ENCODE measurements at regions not wholly inside any gene's neighbourhood (a gene's known extent, or its start where the extent isn't known, plus 50 kb on each side); places are given as distances from the start of the nearest gene placed in this dataset.

DNA sequence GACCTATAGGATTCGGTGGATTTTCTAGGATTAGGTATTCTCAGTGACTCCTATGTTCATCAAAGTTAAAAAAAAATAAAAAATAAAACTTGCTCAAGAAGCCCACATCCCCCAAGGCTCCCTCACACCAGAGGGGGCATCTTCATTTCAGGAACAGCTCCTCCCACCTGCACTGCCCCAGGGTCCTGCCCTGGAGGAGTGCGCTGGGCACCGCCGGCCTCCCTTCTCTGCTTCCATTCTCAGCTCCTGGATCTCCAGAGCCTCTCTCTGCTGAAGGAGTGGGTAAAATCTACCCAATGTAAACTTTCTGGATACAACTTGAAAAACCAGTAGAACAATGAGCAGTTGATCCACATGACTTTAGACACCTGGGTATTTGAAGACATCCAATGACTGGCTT, 359.8 kb upstream of the IRX4 start:
- Histone ChIP-seq H3K4me3 (no peak overlapping the region), H3K27ac (no peak overlapping the region), H3K4me1 (no peaks in the 10 kb centered on the region), H3K36me3 (no peaks in the 10 kb centered on the region), H3K27me3 (replicated peaks in 1 of 7) (no peaks in the 10 kb centered on the region), H3K9me3 (peaks cover 0 to 8% (median 0%) of the 10 kb centered on the region in 8 donors)
- TF ChIP-seq POLR2A (IDR thresholded peaks at IDR 0.05) = no peak
- TF ChIP-seq POLR2AphosphoS5 (IDR thresholded peaks at IDR 0.05) = no peak
- TF ChIP-seq, protein P1, sequence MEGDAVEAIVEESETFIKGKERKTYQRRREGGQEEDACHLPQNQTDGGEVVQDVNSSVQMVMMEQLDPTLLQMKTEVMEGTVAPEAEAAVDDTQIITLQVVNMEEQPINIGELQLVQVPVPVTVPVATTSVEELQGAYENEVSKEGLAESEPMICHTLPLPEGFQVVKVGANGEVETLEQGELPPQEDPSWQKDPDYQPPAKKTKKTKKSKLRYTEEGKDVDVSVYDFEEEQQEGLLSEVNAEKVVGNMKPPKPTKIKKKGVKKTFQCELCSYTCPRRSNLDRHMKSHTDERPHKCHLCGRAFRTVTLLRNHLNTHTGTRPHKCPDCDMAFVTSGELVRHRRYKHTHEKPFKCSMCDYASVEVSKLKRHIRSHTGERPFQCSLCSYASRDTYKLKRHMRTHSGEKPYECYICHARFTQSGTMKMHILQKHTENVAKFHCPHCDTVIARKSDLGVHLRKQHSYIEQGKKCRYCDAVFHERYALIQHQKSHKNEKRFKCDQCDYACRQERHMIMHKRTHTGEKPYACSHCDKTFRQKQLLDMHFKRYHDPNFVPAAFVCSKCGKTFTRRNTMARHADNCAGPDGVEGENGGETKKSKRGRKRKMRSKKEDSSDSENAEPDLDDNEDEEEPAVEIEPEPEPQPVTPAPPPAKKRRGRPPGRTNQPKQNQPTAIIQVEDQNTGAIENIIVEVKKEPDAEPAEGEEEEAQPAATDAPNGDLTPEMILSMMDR (IDR thresholded peaks at IDR 0.05 in 8 of 11, conservative IDR thresholded peaks at IDR 0.05 in 3 of 11) = no peak
- intact Hi-C loops (cut with DNase I; ENCODE audit: low total_unique reads) = no loop called here
- no peak for DNase-seq
- 84 to 94% (median 88%) methylated on average over 4 of the region's 4 CpGs for WGBS, 5 donors

DNA sequence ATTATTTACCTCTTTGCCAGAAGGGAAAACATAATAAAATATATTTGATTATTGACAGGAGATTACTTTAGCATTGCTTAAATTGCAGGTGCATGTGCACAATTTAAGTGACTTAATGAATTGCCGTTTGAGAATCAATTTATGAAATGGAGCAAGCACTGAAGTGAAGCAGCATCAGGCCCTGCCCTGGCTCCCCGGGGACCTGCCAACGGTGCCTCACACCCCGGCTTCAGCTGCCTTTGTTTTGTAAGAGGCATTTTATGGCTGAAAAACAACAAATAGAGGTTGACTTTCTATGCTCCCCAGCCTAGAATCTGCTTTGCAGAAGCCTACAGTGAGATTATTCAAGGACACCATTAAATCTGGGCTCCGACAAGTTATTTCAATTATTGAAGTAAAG, 359.1 kb upstream of the IRX4 start:
- no peak overlapping the region for H3K27ac ChIP-seq
- intact Hi-C loops (cut with DNase I; ENCODE audit: low total_unique reads) = no loop called here
- H3K36me3 ChIP-seq = no peaks in the 10 kb centered on the region
- peaks cover 0 to 9% (median 3%) of the 10 kb centered on the region in 8 donors for H3K9me3 ChIP-seq
- 67 to 77% (median 74%) methylated on average over 5 of the region's 5 CpGs for WGBS, 5 donors
- TF ChIP-seq, protein P1 (IDR thresholded peaks at IDR 0.05 in 8 of 11, conservative IDR thresholded peaks at IDR 0.05 in 3 of 11) = no peak
- no peak for TF ChIP-seq POLR2A (IDR thresholded peaks at IDR 0.05)
- TF ChIP-seq POLR2AphosphoS5 (IDR thresholded peaks at IDR 0.05) = no peak
- H3K4me1 ChIP-seq = no peaks in the 10 kb centered on the region
- H3K27me3 ChIP-seq (replicated peaks in 1 of 7) = no peaks in the 10 kb centered on the region
- no peak for DNase-seq
- no peak overlapping the region for H3K4me3 ChIP-seq

DNA sequence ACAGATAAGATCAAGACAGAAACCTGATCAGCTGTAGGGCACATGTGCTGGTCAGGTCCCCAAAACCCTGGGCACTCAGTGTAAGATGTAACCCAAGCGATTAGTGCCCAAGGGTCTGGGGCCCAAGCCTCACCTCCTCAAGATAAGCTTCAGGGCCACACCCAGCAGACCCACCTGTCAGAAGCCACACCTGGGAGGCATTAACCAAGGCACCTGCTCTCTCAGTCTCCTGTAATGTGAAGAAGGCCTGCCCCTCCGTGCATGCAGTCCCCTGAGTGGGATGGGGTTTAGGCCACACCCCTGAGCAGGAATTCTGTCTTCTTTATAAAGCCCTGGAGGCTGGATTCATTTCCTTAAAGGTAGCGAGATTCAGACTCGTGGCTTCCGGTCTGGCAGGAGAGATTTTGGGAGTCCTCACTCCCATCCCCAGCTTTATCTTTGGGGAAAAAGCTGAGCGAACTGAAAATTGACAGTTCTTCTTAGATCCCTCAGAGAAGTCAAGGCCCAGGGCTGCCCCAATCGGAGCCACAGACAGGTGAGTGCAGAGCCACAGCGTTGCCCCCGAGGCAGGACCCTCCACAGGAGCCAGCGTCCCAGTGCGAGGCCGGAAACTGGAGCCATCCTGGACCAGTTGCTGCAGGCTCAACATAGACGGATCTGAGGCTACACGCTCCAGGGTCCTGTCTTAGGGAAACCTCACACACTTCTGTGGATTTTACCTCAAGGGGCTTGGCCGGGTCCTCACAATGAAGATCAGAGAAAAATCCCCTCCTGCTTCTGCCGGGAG, 357.6 kb upstream of the IRX4 start:
- 81 to 88% (median 85%) methylated on average over 15 to 16 of the region's 16 CpGs for WGBS, 5 donors
- H3K27ac ChIP-seq = no peak overlapping the region
- no peaks in the 10 kb centered on the region for H3K27me3 ChIP-seq (replicated peaks in 1 of 7)
- no peak for DNase-seq
- no peaks in the 10 kb centered on the region for H3K4me1 ChIP-seq
- TF ChIP-seq POLR2AphosphoS5 (IDR thresholded peaks at IDR 0.05) (no peak), POLR2A (IDR thresholded peaks at IDR 0.05) (no peak)
- TF ChIP-seq, protein P1 (IDR thresholded peaks at IDR 0.05 in 8 of 11, conservative IDR thresholded peaks at IDR 0.05 in 3 of 11) = no peak
- H3K4me3 ChIP-seq = no peak overlapping the region
- intact Hi-C loops (cut with DNase I; ENCODE audit: low total_unique reads) = no loop called here
- no peaks in the 10 kb centered on the region for H3K36me3 ChIP-seq
- peaks cover 0 to 24% (median 15%) of the 10 kb centered on the region in 8 donors for H3K9me3 ChIP-seq

DNA sequence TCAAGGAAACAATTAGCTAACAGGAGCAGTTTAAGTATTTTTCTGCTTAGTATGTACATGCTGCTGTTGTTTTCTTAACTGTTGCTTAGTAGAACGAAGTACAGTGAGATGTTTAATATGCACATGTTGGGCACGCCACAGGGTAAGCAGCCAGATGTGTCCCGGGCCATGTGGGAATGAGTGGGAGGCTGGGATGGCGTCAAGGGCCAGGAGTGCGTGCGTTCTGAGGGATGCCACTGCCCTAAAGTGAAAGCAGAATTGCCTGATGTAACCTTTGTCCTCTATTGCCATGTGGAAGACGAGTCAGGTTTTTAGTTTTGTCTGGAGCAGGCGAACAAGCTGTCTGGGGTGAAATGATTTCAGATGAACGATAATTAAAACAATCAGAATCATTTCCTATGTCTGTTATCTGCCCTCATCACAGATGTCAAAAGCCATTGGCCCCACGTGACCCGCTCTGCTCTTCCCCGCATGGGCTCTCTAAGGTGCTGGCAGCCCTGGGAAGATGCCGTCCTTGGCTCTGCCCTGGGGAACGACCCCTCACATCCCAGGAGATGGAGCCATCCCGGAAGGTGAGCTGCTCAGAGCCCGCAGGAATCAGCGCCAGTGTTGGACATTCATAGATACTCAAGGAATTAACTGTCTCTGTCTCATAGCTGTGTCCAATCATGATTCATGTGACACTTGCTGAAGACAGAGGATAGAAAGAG, 356.6 kb upstream of the IRX4 start:
- TF ChIP-seq POLR2AphosphoS5 (IDR thresholded peaks at IDR 0.05) (no peak), POLR2A (IDR thresholded peaks at IDR 0.05) (no peak)
- TF ChIP-seq, protein P1 (IDR thresholded peaks at IDR 0.05 in 8 of 11, conservative IDR thresholded peaks at IDR 0.05 in 3 of 11) = no peak
- intact Hi-C loops (cut with DNase I; ENCODE audit: low total_unique reads) = no loop called here
- Histone ChIP-seq H3K4me3 (no peak overlapping the region), H3K27ac (no peak overlapping the region), H3K4me1 (no peaks in the 10 kb centered on the region), H3K36me3 (no peaks in the 10 kb centered on the region), H3K27me3 (replicated peaks in 1 of 7) (no peaks in the 10 kb centered on the region), H3K9me3 (peaks cover 0 to 32% (median 24%) of the 10 kb centered on the region in 8 donors)
- DNase-seq = no peak
- 69 to 81% (median 79%) methylated on average over 17 of the region's 17 CpGs for whole genome bisulfite sequencing, 5 donors

All from spleen (tissue), 11 donors.